Activated T-cell treated with anti-CD3 and anti-CD28 coated beads, Interleukin-2, amount 50 U/mL, for 24 hours (primary cell): ENCODE measurements at regions not wholly inside any gene's neighbourhood (a gene's known extent, or its start where the extent isn't known, plus 50 kb on each side); places are given as distances from the start of the nearest gene placed in this dataset.

ENCODE experiments used
- DNase-seq: peaks from one replicate; pipeline ENCODE4 v3.0.0-alpha.2; 2020
- H3K27ac Mint-ChIP-seq: 2 replicates; pipeline ENCODE4 v1.8.0; 2020; ENCODE audit warnings: mild to moderate bottlenecking, mixed read lengths
- H3K27me3 Mint-ChIP-seq: 2 replicates; pipeline ENCODE4 v1.8.0; 2020; ENCODE audit warnings: mixed read lengths
- H3K36me3 Mint-ChIP-seq: 2 replicates; pipeline ENCODE4 v1.8.0; 2020; ENCODE audit warnings: low read depth, mixed read lengths
- H3K4me1 Mint-ChIP-seq: 2 replicates; pipeline ENCODE4 v1.8.0; 2020; ENCODE audit warnings: low read depth, mixed read lengths
- H3K4me3 Mint-ChIP-seq: 2 replicates; pipeline ENCODE4 v1.8.0; 2020; ENCODE audit warnings: mild to moderate bottlenecking, moderate library complexity, mixed read lengths
- H3K9me3 Mint-ChIP-seq: 2 replicates; pipeline ENCODE4 v1.8.0; 2020; ENCODE audit warnings: mixed read lengths

DNA sequence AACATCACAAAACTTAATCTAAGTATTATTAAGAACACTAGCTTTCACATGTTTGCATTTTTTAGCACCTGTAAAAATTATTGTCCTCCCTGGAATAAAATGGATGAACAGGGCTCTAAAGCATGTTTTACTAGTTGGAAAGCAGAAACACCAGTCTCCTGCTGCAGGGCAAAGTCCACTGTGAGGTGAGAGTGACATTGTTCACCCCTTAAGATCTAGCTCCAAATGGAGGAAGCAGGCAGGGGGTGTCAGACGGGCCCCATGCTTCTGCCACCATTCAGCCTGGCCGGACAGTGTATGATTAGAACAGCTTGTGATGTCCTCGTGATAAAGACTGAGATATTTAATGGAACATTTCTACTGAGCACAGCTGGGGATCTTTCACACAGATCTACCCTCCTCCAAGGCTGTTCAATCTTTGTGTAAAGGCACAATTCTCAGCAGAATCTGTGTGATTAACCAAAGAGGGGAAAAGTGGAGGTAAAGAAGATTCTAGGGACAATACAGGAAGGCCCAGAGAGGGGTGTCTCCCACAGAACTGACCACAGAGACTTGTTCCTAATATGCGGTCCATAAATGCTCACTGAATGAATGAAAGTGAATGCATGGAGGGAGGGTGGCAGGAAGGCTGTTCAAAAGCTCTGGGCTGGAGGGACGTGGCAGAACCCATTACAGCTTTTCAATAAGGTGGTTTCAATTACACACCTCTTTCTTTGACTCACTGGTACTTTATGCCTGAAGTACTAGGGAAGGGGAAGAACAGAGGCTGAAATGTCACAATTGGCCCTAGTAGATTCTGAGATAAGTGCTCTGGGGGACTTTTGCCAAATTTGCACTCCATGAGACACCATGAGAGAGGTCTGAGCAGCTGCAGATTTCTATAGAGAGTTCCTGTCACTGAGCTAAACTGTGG lies 239.1 kb upstream of the ARHGAP20 start:
- H3K27me3 Mint-ChIP-seq = no peaks in the 10 kb centered on the region
- H3K9me3 Mint-ChIP-seq = no peaks in the 10 kb centered on the region
- DNase-seq = no peak
- H3K4me1 Mint-ChIP-seq = no peaks in the 10 kb centered on the region
- H3K36me3 Mint-ChIP-seq = no peaks in the 10 kb centered on the region
- H3K4me3 Mint-ChIP-seq = no peak overlapping the region
- no peak overlapping the region for H3K27ac Mint-ChIP-seq

GRCh38 chr11:110948112-110948511 lies 235.9 kb upstream of the ARHGAP20 start:
- H3K36me3 Mint-ChIP-seq = no peaks in the 10 kb centered on the region
- no peaks in the 10 kb centered on the region for H3K4me1 Mint-ChIP-seq
- H3K27me3 Mint-ChIP-seq = no peaks in the 10 kb centered on the region
- DNase-seq = no peak
- H3K27ac Mint-ChIP-seq = no peak overlapping the region
- H3K4me3 Mint-ChIP-seq = no peak overlapping the region
- H3K9me3 Mint-ChIP-seq = no peaks in the 10 kb centered on the region

- no peak overlapping the region for H3K27ac Mint-ChIP-seq
- H3K4me1 Mint-ChIP-seq = no peaks in the 10 kb centered on the region
- H3K9me3 Mint-ChIP-seq = no peaks in the 10 kb centered on the region
- no peaks in the 10 kb centered on the region for H3K36me3 Mint-ChIP-seq
- H3K27me3 Mint-ChIP-seq = no peaks in the 10 kb centered on the region
- no peak for DNase-seq
- no peak overlapping the region for H3K4me3 Mint-ChIP-seq
These were observed 234.9 kb upstream of the ARHGAP20 start for GRCh38 chr11:110947096-110947495.

- Mint-ChIP-seq H3K27ac (no peak overlapping the region), H3K27me3 (no peaks in the 10 kb centered on the region), H3K9me3 (no peaks in the 10 kb centered on the region), H3K4me1 (no peaks in the 10 kb centered on the region), H3K4me3 (no peak overlapping the region), H3K36me3 (no peaks in the 10 kb centered on the region)
- no peak for DNase-seq
These were observed 227.2 kb upstream of the ARHGAP20 start for GRCh38 chr11:110939471-110939870.

GRCh38 chr11:110935018-110935640 lies 222.9 kb upstream of the ARHGAP20 start:
- Mint-ChIP-seq H3K4me3 (no peak overlapping the region), H3K36me3 (no peaks in the 10 kb centered on the region), H3K27ac (no peak overlapping the region), H3K4me1 (no peaks in the 10 kb centered on the region), H3K9me3 (no peaks in the 10 kb centered on the region), H3K27me3 (no peaks in the 10 kb centered on the region)
- DNase-seq = no peak

- DNase-seq = no peak
- Mint-ChIP-seq H3K36me3 (no peaks in the 10 kb centered on the region), H3K27ac (no peak overlapping the region), H3K27me3 (no peaks in the 10 kb centered on the region), H3K4me1 (no peaks in the 10 kb centered on the region), H3K9me3 (no peaks in the 10 kb centered on the region), H3K4me3 (no peak overlapping the region)
These were observed 216.9 kb upstream of the ARHGAP20 start for GRCh38 chr11:110929129-110929528.

- DNase-seq = no peak
- H3K4me1 Mint-ChIP-seq = no peaks in the 10 kb centered on the region
- no peak overlapping the region for H3K27ac Mint-ChIP-seq
- no peaks in the 10 kb centered on the region for H3K27me3 Mint-ChIP-seq
- no peaks in the 10 kb centered on the region for H3K36me3 Mint-ChIP-seq
- no peaks in the 10 kb centered on the region for H3K9me3 Mint-ChIP-seq
- no peak overlapping the region for H3K4me3 Mint-ChIP-seq
These were observed 216.2 kb upstream of the ARHGAP20 start for GRCh38 chr11:110928391-110928790.

DNA sequence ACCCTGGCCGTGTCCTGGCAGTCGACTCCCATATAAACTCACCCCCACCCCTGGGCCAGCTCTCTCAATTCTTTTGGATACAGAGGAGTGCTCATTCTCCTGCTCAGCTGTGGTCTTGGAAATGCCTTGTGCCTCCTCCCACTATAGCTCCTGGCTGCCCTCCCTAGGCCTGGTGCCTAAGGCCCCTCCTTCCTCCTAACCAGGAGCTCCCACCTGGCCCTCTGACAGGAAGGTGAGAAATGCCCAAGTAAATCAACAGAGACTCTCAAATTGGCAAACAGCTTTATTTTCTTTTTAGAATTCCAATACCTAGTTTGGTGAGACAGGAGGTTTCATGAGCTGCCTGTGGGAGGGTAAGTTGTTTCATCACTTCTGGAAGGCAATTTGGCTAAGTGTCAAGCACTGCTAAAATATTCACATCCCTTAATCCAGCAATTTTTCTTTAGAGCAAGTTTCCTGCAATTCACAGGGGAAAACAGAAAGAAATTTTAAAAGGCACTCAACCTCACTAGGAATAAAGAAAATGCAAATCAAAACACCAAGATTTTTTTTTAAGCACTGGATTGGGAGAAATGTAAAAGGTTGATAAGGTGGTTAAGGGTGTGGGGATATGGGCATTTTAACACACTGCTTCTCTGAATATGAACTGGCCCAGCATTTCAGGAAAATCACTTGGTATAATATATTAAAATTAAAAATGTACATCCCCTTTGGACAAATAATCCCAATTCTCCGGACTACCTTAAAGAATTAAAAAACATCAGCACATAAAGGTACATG lies 209.7 kb upstream of the ARHGAP20 start:
- no peak overlapping the region for H3K4me3 Mint-ChIP-seq
- H3K36me3 Mint-ChIP-seq = no peaks in the 10 kb centered on the region
- DNase-seq = no peak
- peaks cover 5% of the 10 kb centered on the region for H3K4me1 Mint-ChIP-seq
- H3K27ac Mint-ChIP-seq = no peak overlapping the region
- no peaks in the 10 kb centered on the region for H3K27me3 Mint-ChIP-seq
- H3K9me3 Mint-ChIP-seq = peaks cover 3% of the 10 kb centered on the region

GRCh38 chr11:110919241-110919922 lies 207.1 kb upstream of the ARHGAP20 start:
- H3K27me3 Mint-ChIP-seq = no peaks in the 10 kb centered on the region
- peaks cover 7% of the 10 kb centered on the region for H3K9me3 Mint-ChIP-seq
- H3K27ac Mint-ChIP-seq = no peak overlapping the region
- no peak overlapping the region for H3K4me3 Mint-ChIP-seq
- H3K36me3 Mint-ChIP-seq = no peaks in the 10 kb centered on the region
- DNase-seq = no peak
- peaks cover 5% of the 10 kb centered on the region for H3K4me1 Mint-ChIP-seq

- DNase-seq = no peak
- Mint-ChIP-seq H3K27ac (no peak overlapping the region), H3K4me3 (no peak overlapping the region), H3K4me1 (peaks cover 5% of the 10 kb centered on the region), H3K36me3 (no peaks in the 10 kb centered on the region), H3K27me3 (no peaks in the 10 kb centered on the region), H3K9me3 (peaks cover 7% of the 10 kb centered on the region)
These were observed 206.1 kb upstream of the ARHGAP20 start for GRCh38 chr11:110918351-110918750.

DNA sequence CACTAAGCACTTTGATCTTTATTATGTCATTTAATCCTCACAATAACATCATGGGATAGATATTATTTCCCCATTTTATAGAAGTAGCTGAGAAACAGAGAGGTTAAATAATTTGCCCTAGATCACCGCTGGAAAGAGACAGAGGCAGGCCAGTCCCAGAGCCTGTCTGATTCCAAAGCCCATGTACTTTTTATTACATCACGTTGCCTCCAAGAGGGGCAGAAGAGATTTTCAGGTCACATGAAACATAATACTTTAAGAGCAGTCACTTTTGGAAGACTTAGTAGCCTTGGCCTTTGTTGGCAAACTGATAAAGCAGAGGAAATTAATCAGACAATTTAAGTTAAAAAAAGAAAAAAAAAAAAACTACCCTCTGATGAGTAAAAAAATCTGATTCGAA lies 200.2 kb upstream of the ARHGAP20 start:
- Mint-ChIP-seq H3K27ac (no peak overlapping the region), H3K9me3 (peaks cover 7% of the 10 kb centered on the region), H3K36me3 (no peaks in the 10 kb centered on the region), H3K4me3 (no peak overlapping the region), H3K27me3 (no peaks in the 10 kb centered on the region), H3K4me1 (peaks cover 17% of the 10 kb centered on the region)
- no peak for DNase-seq

GRCh38 chr11:110910384-110910783 lies 198.1 kb upstream of the ARHGAP20 start:
- no peaks in the 10 kb centered on the region for H3K27me3 Mint-ChIP-seq
- H3K9me3 Mint-ChIP-seq = no peaks in the 10 kb centered on the region
- no peak overlapping the region for H3K4me3 Mint-ChIP-seq
- no peaks in the 10 kb centered on the region for H3K36me3 Mint-ChIP-seq
- no peak overlapping the region for H3K27ac Mint-ChIP-seq
- H3K4me1 Mint-ChIP-seq = peaks cover 24% of the 10 kb centered on the region
- DNase-seq = no peak

DNA sequence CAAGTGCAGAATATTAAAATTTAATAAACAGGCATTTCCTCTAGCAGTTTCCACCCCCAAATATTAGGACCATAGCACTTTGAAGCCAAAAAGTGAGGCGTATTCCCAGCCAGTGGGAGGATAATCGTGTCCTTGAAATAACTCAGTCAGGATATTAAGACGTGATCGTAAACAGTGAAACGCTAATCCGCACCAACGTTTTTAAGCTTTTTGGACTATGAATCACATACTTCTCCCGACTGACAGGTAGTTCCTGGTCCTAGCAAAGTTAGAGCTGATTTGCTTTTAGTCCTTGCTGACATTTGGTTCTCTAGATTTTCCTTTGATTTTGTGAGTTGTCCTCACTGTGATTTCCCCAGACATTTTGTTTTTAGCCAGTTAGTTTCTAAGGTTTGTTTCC lies 197.1 kb upstream of the ARHGAP20 start:
- no peaks in the 10 kb centered on the region for H3K9me3 Mint-ChIP-seq
- H3K36me3 Mint-ChIP-seq = no peaks in the 10 kb centered on the region
- H3K27me3 Mint-ChIP-seq = no peaks in the 10 kb centered on the region
- no peak for DNase-seq
- no peak overlapping the region for H3K4me3 Mint-ChIP-seq
- H3K27ac Mint-ChIP-seq = no peak overlapping the region
- peaks cover 24% of the 10 kb centered on the region for H3K4me1 Mint-ChIP-seq

DNA sequence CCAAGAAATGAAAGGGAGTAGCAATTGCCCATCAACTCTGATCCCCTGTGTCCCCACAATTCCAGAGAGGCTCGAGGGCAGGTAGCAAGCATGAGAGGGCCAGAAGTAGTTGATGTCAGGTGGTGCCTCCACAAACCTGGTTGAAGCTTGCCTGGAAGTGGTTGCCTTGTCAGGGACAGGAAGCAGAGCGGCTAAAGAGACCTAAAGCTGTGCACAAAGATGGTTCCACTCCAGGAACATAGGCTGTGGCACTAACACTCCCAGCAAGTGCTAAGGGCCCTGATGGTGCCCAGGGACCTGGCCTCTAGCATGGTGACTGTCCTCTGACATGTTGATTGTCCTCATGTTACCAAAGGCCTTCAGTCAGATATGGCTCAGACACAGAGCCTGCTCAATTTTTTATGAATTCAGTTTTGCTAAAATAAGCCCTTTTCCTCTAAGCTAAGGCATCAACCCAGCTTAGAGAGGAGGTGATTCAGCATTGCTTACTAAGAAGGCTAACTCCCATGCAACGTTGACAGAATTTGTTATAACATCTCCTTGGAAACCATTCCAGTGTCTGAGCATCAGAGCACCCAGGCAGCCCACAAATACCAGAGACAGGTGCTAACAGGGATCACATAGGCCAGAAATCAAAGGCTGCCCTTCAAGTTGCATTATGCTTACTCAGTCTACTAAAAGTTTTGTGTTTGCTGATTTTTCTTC lies 196.3 kb upstream of the ARHGAP20 start:
- Mint-ChIP-seq H3K27ac (peak overlapping the region; percentile 73), H3K4me3 (no peak overlapping the region)
- DNase-seq = no peak

More for the DNA sequence above, 196.3 kb upstream of the ARHGAP20 start:
- Mint-ChIP-seq H3K9me3 (no peaks in the 10 kb centered on the region), H3K27me3 (no peaks in the 10 kb centered on the region), H3K36me3 (no peaks in the 10 kb centered on the region), H3K4me1 (peaks cover 24% of the 10 kb centered on the region)
